Activated CD8-positive, alpha-beta memory T cell treated with anti-CD3 and anti-CD28 coated beads for 1 hour (primary cell): ENCODE measurements at regions not wholly inside any gene's neighbourhood (a gene's known extent, or its start where the extent isn't known, plus 50 kb on each side); places are given as distances from the start of the nearest gene placed in this dataset.
"Not testable (repeated sequence)": the region's sequence is repeated elsewhere in the genome, so short reads cannot be mapped to it uniquely, and the experiment has no call there.

ENCODE experiments used
- DNase-seq, 2 donors: peaks; one replicate each; pipeline ENCODE4 v3.0.0-alpha.2; 2020; ENCODE audit warnings: low read depth in 1 of 2; ENCODE audit errors: extremely low read depth in 1 of 2

- DNase-seq, result no peak
Observed at GRCh38 chr1:222077206-222077605, 335.3 kb upstream of the DUSP10 start.

DNA sequence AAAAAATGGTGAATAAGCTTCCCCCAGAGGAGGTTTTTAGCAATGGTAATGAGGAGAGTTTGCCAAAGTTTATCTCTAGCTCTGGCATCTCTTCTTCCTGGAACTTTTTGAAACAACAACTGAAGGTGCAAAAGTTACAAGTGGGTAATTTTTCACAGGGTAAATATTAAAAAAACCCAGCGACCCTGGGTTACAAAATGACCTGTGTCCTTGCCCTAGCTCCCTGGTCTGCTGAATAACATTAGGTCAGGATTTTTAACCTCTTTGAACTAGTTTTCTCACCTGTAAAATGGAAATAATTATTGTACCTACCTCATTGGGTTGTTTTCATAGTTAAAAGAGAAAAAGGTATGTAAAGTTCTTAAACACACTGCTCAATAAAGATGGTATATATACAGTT, 332.4 kb upstream of the DUSP10 start:
- DNase-seq, result no peak

- DNase-seq, result no peak
Observed at GRCh38 chr1:222073307-222073995, 331.6 kb upstream of the DUSP10 start.

DNA sequence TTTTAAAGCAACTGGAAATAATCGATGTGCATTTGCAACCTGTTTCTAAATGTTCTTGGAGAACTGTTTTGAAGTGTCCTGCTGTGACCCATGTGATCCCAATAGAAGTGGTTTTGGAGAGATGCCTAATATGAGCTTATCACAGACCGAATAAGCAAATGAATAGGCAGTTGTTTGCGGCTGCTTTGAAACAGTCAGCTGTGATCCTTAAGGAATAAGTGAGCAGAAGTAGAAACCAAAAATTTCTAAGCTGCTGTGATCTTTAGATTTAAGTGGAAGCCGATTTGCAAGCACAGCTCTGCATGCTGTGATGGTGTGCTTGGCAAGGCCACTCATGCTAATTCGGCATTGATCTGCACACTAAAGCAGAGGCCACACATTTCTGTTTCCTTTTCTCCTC, 329.5 kb upstream of the DUSP10 start:
- DNase-seq, result no peak

DNA sequence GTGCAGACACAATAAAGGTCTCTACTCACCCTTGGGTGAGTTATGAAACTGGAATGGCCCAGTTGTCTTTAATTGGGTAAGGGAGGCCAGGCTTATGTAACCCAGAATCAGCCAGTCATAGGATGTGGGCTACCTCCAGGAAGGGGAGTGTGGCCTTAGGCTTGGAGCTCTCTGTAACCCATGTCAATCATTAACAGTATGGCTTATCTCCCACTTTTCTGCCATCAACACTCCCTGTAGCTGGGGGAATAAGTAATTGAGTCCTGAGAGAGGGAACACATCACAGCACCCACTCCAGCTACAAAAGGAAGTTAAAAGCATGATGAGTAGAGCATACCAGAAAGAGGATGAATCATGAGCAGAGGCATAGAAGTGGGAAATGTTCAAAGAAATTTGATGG, 327.0 kb upstream of the DUSP10 start:
- DNase-seq, result no peak

GRCh38 chr1:222068101-222068500, 326.2 kb upstream of the DUSP10 start:
- no peak for DNase-seq

GRCh38 chr1:222066539-222066938, 324.6 kb upstream of the DUSP10 start:
- DNase-seq, result no peak

DNA sequence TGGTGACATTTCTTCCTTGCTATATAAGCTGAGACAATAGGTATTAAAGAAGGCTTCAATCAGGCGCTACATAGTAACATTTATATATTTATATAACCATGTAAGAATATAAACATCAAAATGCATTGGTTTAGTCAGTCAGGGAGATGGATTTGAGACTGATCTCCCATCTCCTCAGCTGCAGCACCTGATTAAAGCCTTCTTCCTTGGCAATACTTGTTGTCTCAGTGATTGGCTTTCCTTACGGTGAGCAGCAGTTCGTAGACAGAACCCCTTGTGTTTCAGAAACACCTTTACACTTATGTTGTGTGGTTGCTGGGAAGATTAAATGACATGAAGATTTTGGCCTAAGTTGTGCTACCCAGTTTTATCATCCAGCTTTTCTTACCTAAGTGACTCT, 323.3 kb upstream of the DUSP10 start:
- DNase-seq, result no peak

GRCh38 chr1:222064388-222065211, 322.7 kb upstream of the DUSP10 start:
- DNase-seq, result no peak

GRCh38 chr1:222062640-222063039, 320.8 kb upstream of the DUSP10 start:
- no peak for DNase-seq

GRCh38 chr1:222061711-222062359, 319.9 kb upstream of the DUSP10 start:
- DNase-seq, result no peak

GRCh38 chr1:222060210-222060916, 318.5 kb upstream of the DUSP10 start:
- no peak for DNase-seq

GRCh38 chr1:222058249-222058648, 316.4 kb upstream of the DUSP10 start:
- DNase-seq, result no peak

GRCh38 chr1:222057162-222057561, 315.3 kb upstream of the DUSP10 start:
- no peak for DNase-seq

GRCh38 chr1:222054416-222054815, 312.5 kb upstream of the DUSP10 start:
- DNase-seq, result no peak

DNA sequence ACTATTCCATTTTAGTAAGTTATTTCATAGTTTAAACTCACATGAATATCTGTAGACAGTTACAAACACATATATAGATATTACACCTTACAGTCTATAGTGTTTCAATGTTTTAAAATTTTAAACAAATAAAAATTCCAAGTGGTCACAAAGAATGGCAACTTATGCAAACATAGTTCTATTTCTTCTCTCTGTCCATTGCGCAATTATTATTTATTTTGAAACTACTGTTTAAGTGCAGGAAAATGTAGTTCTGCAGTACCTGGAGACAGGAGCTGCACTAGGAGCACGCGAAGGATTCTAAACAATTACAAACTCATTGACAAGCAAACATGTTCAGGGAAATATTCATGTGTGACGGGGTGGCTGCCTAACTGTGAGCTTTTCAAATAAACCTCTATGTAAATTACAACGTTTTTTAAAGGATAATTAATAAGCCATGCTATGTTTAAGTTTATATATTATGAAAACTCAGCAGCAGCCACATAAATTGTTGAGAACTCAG, 312.0 kb upstream of the DUSP10 start:
- DNase-seq, result no peak

GRCh38 chr1:222051311-222051710, 309.4 kb upstream of the DUSP10 start:
- not testable (repeated sequence) for DNase-seq

DNA sequence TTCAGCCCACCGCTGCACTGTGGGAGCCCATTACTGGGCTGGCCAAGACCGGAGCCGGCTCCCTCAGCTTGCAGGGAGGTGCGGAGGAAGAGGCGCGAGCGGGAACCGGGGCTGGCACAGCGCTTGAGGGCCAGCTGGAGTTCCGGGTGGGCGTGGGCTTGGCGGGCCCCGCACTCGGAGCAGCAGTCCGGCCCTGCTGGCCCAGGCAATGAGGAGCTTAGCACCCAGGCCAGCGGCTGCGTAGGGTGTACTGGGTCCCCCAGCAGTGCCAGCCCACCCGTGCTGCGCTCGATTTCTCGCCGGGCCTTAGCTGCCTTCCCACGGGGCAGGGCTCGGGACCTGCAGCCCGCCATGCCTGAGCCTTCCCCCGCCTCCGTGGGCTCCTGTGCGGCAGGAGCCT, 307.8 kb upstream of the DUSP10 start:
- not testable (repeated sequence) for DNase-seq

GRCh38 chr1:222049176-222049575, 307.3 kb upstream of the DUSP10 start:
- DNase-seq, result no peak

GRCh38 chr1:222048094-222048595, 306.3 kb upstream of the DUSP10 start:
- no peak for DNase-seq

- DNase-seq, result no peak
Observed at GRCh38 chr1:222047366-222047765, 305.5 kb upstream of the DUSP10 start.
